ENCODE measurements at regions not wholly inside any gene's neighbourhood (a gene's known extent, or its start where the extent isn't known, plus 50 kb on each side); places are given as distances from the start of the nearest gene placed in this dataset.

DNA sequence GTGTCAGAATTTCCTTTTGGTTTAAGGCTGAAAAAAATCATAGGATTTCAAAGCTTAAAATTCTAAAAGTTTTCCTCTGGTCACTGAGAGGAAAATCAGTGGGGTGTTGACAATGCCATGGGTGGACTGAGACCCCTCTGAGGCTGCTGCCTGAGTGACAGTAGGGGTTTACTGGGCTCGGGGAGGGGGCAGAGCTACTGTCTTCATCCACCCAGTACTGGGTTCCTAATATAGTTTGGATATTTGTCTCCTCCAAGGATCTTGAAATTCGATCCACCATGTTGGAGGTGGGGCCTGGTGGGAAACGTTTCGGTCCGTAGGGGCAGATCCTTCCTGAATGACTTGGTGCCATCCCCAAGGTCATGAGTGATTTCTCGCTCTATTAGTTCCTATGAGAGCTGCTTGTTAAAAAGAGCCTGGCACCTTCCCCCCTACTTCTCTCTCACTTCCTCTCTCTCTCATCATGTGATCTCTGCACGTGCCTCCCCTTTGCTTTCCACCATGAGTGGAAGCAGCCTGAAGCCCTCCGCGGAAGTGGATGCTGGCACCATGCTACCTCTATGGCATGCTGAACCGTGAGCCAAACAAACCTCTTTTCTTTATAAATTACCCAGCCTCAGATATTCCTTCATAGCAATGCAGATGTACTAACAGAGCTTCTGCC is 72.3 kb downstream of the MAP10 start:
- TF ChIP-seq, protein P1, sequence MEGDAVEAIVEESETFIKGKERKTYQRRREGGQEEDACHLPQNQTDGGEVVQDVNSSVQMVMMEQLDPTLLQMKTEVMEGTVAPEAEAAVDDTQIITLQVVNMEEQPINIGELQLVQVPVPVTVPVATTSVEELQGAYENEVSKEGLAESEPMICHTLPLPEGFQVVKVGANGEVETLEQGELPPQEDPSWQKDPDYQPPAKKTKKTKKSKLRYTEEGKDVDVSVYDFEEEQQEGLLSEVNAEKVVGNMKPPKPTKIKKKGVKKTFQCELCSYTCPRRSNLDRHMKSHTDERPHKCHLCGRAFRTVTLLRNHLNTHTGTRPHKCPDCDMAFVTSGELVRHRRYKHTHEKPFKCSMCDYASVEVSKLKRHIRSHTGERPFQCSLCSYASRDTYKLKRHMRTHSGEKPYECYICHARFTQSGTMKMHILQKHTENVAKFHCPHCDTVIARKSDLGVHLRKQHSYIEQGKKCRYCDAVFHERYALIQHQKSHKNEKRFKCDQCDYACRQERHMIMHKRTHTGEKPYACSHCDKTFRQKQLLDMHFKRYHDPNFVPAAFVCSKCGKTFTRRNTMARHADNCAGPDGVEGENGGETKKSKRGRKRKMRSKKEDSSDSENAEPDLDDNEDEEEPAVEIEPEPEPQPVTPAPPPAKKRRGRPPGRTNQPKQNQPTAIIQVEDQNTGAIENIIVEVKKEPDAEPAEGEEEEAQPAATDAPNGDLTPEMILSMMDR (IDR thresholded peaks at IDR 0.05): no peak
- TF ChIP-seq EP300 (IDR thresholded peaks at IDR 0.05) (no peak), POLR2A (IDR thresholded peaks at IDR 0.05) (no peak), POLR2AphosphoS5 (IDR thresholded peaks at IDR 0.05) (no peak)
